ENCODE measurements at regions not wholly inside any gene's neighbourhood (a gene's known extent, or its start where the extent isn't known, plus 50 kb on each side); places are given as distances from the start of the nearest gene placed in this dataset.
A peak's percentile ranks its signal among the peaks of the same experiment; 100 is the strongest.

DNA sequence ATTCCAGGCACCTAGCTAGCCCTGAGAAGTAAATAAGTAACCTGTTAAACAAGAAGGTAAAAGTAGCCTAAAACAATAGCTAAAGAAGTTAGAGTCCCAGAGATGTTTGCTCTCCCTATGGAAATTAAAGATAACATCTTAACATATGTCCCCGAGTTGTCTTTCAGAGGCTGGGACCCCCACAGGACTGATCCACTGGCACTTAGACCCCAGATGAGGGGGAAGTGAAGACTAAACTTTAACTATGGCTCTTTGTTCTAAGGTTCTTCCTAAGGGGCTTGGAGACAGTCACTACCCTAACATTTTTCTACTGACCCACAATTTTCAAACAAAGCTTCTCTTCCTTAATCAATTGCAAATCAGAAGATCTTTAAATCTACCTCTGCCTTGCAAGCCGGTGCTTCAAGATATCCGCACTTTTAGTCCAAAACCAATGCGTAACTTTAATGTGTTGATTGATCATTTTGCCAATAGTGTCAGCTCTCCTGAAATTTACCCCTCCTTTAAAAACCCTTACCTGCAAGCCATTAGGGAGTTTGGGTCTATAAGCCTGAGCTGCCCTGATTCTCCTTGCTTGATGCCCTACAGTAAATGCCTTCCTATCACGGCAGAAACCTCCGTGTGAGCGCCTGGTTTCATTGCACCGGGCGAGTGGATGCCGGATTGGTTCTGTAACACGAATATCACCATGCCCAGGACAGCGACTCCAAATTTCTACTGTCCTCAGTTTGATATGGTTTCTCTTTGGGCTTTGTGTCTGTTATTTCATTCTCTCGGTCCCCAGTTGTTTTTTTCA lies 404.4 kb downstream of the SIPA1L2 start:
- DNase-seq, result no peak

- no peak for DNase-seq
Observed at GRCh38 chr1:232223887-232224286, 406.0 kb downstream of the SIPA1L2 start.

DNA sequence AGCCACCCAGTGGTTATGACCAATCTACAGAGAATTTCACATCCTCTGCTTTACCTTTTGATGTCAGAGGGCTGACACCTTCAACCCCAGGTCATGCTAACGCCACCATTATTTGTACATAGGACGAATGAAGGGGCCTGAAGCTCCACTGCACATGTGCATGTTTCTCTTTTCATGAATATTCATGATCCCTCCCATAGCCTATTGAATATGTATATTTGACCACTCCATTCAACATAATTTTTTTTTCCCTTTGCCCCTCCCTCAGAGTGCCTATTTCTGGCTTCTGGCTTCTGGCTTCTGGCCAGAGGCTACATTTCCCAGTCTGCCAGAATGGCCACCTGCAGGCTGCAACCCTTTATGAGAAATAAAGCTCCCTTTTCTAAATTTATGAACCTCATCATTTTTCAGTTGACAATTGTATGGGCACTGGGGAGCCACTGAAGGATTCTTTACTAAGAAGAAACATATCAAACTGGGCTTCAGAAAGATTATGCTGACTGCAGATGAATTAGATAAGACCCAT lies 406.7 kb downstream of the SIPA1L2 start:
- DNase-seq, result peak; percentile 27

GRCh38 chr1:232222614-232223013 lies 407.3 kb downstream of the SIPA1L2 start:
- no peak for DNase-seq

- no peak for DNase-seq
Observed at GRCh38 chr1:232221802-232222499, 408.0 kb downstream of the SIPA1L2 start.

- DNase-seq, result no peak
Observed at GRCh38 chr1:232218955-232219865, 410.7 kb downstream of the SIPA1L2 start.

- no peak for DNase-seq
Observed at GRCh38 chr1:232213928-232214327, 416.0 kb downstream of the SIPA1L2 start.

GRCh38 chr1:232212253-232212652 lies 417.7 kb downstream of the SIPA1L2 start:
- no peak for DNase-seq

- DNase-seq, result no peak
Observed at GRCh38 chr1:232211149-232211548, 418.8 kb downstream of the SIPA1L2 start.

DNA sequence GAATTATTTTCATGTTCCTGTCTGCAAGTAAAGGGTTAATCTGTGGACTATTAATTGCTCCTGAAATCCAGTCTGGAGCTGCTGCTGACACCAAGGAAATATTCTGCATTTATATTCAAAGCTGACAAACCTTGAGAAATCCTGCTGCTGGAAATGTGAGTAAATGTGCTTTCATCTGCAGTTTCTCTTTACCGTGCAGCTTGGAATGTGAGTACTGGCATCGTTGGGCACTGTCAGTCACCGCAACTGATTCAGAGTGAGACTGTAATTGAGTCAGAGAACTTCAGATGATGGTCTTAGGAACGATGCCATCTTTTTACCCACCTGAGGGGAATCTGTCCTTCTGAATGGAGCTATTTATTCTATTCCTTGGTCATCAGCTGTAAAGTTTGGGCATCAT lies 420.6 kb downstream of the SIPA1L2 start:
- no peak for DNase-seq

GRCh38 chr1:232207073-232207866 lies 422.7 kb downstream of the SIPA1L2 start:
- DNase-seq, result no peak

- no peak for DNase-seq
Observed at GRCh38 chr1:232204269-232204668, 425.7 kb downstream of the SIPA1L2 start.

- DNase-seq, result no peak
Observed at GRCh38 chr1:232201024-232201423, 428.9 kb downstream of the SIPA1L2 start.

- DNase-seq, result no peak
Observed at GRCh38 chr1:232196042-232196441, 433.9 kb downstream of the SIPA1L2 start.

DNA sequence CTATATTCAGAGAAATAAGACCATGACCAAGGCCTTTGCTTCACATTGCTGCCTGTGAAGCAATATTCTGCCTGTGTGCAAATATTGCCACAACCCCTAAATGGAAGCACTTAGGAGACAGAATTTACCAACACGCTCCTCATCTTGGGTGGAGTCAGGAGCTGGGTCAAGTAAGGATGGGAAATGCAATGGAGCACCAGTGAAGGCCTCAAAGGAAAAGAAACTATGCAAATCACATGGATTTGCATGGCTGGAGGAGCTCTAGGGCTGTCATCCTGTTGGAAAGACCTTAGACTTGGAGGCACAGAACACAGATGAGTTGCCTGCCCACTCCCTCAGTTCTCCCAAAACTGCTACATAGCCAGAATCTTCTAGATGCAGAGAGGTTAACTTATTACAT lies 435.5 kb downstream of the SIPA1L2 start:
- DNase-seq, result no peak

- no peak for DNase-seq
Observed at GRCh38 chr1:232193451-232193783, 436.5 kb downstream of the SIPA1L2 start.

- no peak for DNase-seq
Observed at GRCh38 chr1:232192781-232193450, 437.0 kb downstream of the SIPA1L2 start.

DNA sequence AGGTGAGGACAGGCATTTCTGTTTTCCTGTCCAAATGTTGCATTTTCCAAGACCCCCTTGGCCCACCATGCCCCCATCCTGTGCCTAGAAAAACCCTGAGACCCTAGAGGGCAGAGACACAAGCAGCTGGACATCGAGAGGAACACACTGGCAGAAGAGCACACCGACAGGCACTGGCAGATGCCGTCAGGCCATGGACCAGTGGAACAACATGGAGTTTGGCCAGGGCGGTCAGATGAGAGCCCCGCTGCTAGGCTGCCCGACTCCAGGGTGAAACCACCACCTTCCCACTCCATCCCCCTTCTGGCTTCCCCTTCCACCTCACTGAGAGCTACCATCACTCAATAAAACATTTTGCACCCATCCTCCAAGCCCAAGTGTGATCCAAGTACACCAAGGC lies 438.4 kb downstream of the SIPA1L2 start:
- DNase-seq, result no peak

DNA sequence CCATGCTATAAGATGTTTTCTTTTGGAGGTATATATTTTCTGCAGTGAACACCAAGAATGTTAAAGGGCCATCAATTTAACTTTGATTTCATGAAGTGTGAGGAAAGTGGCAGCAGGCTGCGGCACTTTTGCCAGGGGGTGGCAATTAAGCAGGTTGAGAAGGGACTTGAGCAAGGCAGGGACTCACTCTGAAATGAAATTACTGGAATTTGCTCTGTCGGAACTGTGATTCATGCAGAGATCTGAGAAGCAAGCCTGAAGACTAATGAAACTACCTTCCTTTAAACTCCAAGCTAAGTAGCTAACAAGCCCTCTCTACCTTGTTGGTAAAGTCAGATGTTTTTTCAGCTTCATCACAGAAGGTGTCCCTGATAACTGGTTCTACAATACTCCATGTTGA lies 441.6 kb downstream of the SIPA1L2 start:
- no peak for DNase-seq

- DNase-seq, result no peak
Observed at GRCh38 chr1:232186931-232187330, 443.0 kb downstream of the SIPA1L2 start.

DNA sequence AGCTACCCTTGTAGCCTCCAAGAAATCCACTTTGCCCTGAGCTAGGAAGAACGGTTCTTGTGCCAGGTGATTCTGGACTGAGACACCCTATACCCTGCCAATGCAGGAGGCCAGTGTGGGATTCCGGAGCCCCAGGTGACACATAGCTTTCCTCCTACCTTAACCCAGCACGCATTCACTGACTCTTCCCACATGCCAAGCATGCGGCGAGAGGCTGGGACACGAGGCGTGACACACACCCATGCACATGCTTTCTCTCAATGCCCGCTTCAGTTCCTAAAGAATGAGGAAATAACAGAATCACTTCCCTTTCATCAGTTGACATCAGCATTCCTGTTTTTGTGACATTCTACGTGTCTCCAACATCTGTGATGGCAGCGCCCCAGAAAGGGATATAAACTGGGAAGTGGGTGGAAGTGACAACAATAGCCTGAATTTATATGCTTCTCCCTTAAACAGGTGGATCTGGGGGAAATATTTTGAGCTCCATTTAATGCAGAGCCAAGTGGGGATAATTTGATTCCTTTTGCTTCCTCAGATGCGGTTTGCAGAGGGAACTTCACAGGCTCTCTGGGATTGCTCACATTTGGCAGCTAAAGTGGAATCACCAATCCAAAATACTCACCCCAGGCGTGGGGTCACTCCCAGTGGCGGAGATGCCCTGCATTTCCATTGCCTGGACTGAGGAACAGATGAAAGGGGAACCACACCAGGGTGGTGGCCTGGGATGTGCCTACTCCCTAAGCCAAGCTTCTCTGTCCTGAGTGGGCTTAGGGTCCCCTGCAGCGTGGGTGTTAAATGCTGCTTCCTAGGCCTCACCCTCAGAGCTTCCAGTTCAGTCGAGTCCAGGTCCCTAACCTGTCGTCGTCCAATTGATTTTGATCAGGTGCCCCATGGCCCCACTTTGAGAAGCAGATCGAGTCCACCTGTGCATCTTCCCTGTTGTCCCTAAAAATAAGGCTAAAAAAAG lies 445.1 kb downstream of the SIPA1L2 start:
- DNase-seq, result no peak

All from NCI-H1105 treated with DMSO at 0.1 percent for 48 hours (cell line).